Right cardiac atrium (tissue), 5 donors: ENCODE measurements at regions not wholly inside any gene's neighbourhood (a gene's known extent, or its start where the extent isn't known, plus 50 kb on each side); places are given as distances from the start of the nearest gene placed in this dataset.
"Not testable (repeated sequence)": the region's sequence is repeated elsewhere in the genome, so short reads cannot be mapped to it uniquely, and the experiment has no call there.

ENCODE experiments used
- ATAC-seq, 2 donors: fragments of 200-7000 bp; cut with Tn5 transposase; one replicate each; pipeline versions ENCODE4 v1.8.0 to v1.9.1; 2020; ENCODE audit warnings: moderate library complexity in 2 of 2, mild to moderate bottlenecking in 1 of 2
- DNase-seq, 3 donors: peaks; one replicate each; pipeline ENCODE4 v3.0.0-alpha.2; 2020
- H3K27ac ChIP-seq: one replicate; pipeline ENCODE4 v1.5.1; 2013; ENCODE audit warnings: mild to moderate bottlenecking, low read length, control low read depth, moderate library complexity
- H3K27me3 ChIP-seq: one replicate; pipeline ENCODE4 v1.6.1; 2013; ENCODE audit not compliant: control insufficient read depth, insufficient read depth
- H3K4me1 ChIP-seq: one replicate; pipeline ENCODE4 v1.6.1; 2013; ENCODE audit warnings: low read length; ENCODE audit not compliant: control insufficient read depth, insufficient read depth
- H3K4me3 ChIP-seq: one replicate; pipeline ENCODE4 v1.5.1; 2013; ENCODE audit warnings: low read length, control low read depth
- H3K9me3 ChIP-seq: one replicate; pipeline ENCODE4 v1.6.1; 2013; ENCODE audit warnings: low read length; ENCODE audit not compliant: control insufficient read depth
- WGBS: extraction: QIAGEN DNeasy Blood & Tissue Kit; methylation state at CpG from one replicate; pipeline ENCODE4 v1.1.7; 2013; 5-methylcytosine and 5-hydroxymethylcytosine counted together
- intact Hi-C, 4 donors: fragments of 100-400 bp; cut with DNase I; formaldehyde crosslinking; loops; one replicate each; pipeline versions ENCODE4 v1.11.0 to v1.14.0; 2022 to 2023
- donor health status: healthy with polysubstance abuse.
- donor health status: DM: no; HTN: yes; CAD: no.
- donor health status: DM: no; HTN: no; CAD: no.
- donor health status: DM: no; HTN: yes; CAD: no; lungs with severe emphysema.
- donor health status: DM: yes; HTN: yes; CAD: no.

DNA sequence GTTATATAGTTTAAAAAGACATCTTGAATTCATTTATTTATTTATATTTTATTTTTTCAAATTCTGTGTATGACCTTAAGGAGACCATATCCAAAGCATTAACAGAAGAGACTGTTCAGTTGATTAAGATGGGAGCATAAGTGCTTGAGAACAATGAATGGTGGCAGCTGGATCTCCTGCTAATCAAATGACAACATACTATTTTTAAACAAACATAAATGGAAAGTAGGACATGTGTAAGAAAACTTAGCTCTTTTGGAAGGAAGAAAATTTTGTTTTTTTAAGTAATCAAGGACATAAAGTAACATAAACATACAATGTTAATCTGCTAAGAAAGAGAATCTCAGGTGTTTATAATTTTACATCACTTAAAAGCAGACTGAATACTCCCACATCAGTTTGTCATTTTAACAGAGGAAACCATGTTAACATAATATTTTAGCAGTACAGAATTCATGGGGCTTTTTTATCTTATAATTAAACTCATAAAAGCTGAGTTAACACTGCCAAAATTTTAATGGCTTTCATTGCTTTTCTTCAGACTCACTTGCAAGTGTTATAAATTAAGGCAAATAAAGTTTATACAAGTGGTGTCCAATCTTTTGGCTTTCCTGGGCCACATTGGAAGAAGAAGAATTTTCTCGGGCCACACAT, 95.1 kb downstream of the MAD2L1 start:
- Histone ChIP-seq H3K4me3 (no peak overlapping the region), H3K27ac (no peak overlapping the region), H3K27me3 (no peaks in the 10 kb centered on the region), H3K9me3 (no peaks in the 10 kb centered on the region), H3K4me1 (no peaks in the 10 kb centered on the region)
- 79% methylated on average over 1 of the region's 1 CpG for WGBS
- intact Hi-C loops, result no loop called here
- ATAC-seq (no peak), DNase-seq (no peak)

DNA sequence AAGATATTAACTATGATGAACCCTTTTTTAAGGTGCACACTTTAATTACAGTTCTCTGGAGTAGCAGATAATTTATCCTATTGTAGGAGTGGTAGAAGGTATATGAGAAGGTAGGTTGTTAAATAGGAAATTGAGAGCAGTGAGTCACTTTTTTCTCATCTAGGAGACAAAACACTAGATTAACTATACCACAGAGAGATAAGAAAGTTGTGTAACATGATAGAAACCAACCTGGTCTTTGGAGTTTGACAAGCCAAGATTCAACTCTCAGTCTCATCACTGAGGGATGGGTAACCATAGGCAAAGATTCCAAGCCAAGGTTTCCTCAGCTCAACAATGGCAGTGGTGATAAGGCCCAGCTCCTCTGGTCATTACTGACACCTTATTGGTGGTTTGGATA, 104.0 kb downstream of the MAD2L1 start:
- no peaks in the 10 kb centered on the region for H3K4me1 ChIP-seq
- no peaks in the 10 kb centered on the region for H3K9me3 ChIP-seq
- no peak overlapping the region for H3K27ac ChIP-seq
- H3K4me3 ChIP-seq, result no peak overlapping the region
- intact Hi-C loops, result no loop called here
- H3K27me3 ChIP-seq, result no peaks in the 10 kb centered on the region
- no peak for ATAC-seq
- DNase-seq, result no peak

DNA sequence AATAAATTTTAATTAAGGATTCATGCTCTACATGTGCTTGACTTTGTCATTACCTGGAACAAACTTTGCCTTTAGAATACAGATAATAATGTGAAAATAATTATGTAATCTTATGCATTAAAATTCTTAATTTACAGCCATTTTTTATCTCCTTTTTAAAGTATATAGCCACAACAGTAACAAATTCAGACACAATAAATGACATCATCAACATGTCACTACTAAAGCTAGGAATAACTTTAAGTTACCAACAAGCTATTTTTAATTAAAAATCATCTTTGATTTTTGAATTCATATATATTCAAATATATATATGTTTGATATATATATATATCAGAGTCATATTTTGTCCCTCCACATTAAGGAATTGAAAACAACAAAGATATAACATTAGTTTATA, 107.7 kb downstream of the MAD2L1 start:
- ATAC-seq, result no peak
- Histone ChIP-seq H3K4me1 (no peaks in the 10 kb centered on the region), H3K27ac (no peak overlapping the region), H3K9me3 (no peaks in the 10 kb centered on the region), H3K27me3 (no peaks in the 10 kb centered on the region), H3K4me3 (no peak overlapping the region)
- DNase-seq, result no peak
- intact Hi-C loops, result no loop called here

DNA sequence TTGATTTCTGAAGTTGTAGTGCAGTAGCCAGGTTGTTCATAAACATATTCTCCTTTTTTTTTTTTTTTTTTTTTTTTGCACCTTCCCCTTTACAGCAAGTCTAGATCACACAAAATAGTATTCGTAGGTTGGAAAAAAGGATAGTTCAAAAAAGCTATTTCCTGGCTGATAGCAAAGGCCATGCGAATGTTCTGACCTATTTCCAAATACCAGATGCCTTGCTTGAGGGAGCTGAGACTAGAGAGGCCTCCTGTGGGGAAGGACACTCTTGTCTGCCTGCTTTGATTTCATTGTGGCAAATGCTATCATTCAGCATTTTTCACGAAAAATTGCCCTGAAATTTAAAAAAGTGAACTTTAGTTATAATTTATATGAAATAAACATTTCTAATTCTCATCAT, 111.4 kb downstream of the MAD2L1 start:
- H3K4me3 ChIP-seq, result no peak overlapping the region
- ATAC-seq, result no peak
- no peaks in the 10 kb centered on the region for H3K4me1 ChIP-seq
- H3K27me3 ChIP-seq, result no peaks in the 10 kb centered on the region
- 49% methylated on average over 3 of the region's 3 CpGs for WGBS
- H3K9me3 ChIP-seq, result no peaks in the 10 kb centered on the region
- no peak overlapping the region for H3K27ac ChIP-seq
- intact Hi-C loops, result no loop called here
- no peak for DNase-seq

DNA sequence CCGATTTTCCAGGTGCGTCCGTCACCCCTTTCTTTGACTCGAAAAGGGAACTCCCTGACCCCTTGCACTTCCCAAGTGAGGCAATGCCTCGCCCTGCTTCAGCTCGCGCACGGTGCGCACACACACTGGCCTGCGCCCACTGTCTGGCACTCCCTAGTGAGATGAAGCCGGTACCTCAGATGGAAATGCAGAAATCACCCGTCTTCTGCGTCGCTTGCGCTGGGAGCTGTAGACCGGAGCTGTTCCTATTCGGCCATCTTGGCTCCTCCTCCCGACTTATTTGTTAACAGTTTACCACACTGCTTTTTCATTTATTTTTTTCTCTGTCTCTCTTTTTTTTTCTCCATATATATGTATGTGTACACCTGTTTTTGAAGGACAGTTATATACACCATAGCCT, 112.2 kb downstream of the MAD2L1 start:
- DNase-seq, result peak in 1 of 3 donors; percentile 6
- H3K27ac ChIP-seq, H3K4me3 ChIP-seq, ATAC-seq, intact Hi-C loops, H3K27me3 ChIP-seq, H3K4me1 ChIP-seq, H3K9me3 ChIP-seq: not testable (repeated sequence)
- 99% methylated on average over 18 of the region's 18 CpGs for WGBS

DNA sequence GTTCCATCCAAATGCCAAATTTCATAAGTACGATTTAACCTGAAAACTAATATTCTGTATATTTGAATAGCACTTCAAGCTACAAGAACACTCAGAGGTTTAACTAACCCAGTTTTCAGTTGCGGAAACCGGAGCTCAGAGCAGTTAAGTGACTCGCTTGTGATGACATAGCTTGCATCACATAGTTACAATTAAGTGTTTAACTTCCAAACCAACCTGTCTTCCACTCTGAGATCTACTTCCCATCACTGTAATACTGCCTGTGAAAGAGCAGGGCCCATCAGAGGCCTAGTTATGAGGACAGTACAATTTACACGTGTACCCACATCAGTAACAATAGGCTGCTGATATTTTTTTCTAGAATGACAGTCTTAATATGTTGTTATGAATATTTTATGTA, 120.3 kb downstream of the MAD2L1 start:
- no peak overlapping the region for H3K4me3 ChIP-seq
- peaks cover 2% of the 10 kb centered on the region for H3K4me1 ChIP-seq
- DNase-seq (no peak), ATAC-seq (no peak)
- intact Hi-C loops, result no loop called here
- WGBS, result 70% methylated on average over 5 of the region's 5 CpGs
- H3K27ac ChIP-seq, result no peak overlapping the region
- H3K9me3 ChIP-seq, result no peaks in the 10 kb centered on the region
- no peaks in the 10 kb centered on the region for H3K27me3 ChIP-seq

DNA sequence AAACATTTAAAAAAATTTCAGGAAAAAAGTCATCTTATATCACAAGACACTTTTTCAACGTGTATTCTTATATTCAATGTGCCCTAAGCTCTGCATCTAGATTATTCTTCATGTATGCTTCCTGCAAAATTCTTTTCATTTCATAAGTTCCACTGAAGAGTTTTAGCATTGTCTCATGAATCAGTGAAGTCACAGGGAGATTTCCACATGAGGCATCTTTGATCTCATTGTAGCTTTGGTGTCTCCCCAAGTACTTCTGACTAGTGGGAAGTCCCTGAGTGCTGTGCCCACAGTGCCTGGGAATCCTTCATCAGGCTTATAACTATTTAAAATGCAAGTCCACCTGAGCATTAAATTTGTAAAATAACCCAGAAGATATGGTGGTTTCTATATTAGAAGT, 123.8 kb downstream of the MAD2L1 start:
- 63% methylated on average over 1 of the region's 1 CpG for WGBS
- H3K4me3 ChIP-seq, result no peak overlapping the region
- DNase-seq (no peak), ATAC-seq (no peak)
- intact Hi-C loops, result no loop called here
- no peaks in the 10 kb centered on the region for H3K9me3 ChIP-seq
- no peak overlapping the region for H3K27ac ChIP-seq
- peaks cover 3% of the 10 kb centered on the region for H3K4me1 ChIP-seq
- no peaks in the 10 kb centered on the region for H3K27me3 ChIP-seq

DNA sequence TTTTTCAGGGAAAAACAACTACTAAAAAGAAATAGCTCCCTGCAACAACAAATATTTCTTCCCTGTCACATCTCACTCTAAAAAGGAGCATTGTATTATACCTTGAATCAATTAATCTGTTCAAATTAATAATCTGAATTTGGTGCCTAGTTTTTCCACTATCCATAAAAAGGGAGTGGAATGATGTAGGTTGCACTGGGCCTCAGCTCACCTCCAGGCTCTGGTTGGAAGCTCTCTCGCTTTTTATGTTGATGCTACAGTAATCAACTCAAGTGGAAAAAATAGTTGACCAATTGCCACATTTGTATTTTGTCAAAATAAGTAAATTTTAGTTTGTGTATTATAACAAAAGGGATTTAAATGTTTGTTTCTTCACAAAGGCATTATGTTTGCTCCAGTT, 126.1 kb downstream of the MAD2L1 start:
- Histone ChIP-seq H3K4me3 (peak overlapping the region; percentile 17), H3K27ac (no peak overlapping the region), H3K4me1 (peaks cover 1% of the 10 kb centered on the region), H3K9me3 (no peaks in the 10 kb centered on the region), H3K27me3 (no peaks in the 10 kb centered on the region)
- intact Hi-C loops, result no loop called here
- no peak for ATAC-seq
- 64% methylated on average over 1 of the region's 1 CpG for WGBS
- no peak for DNase-seq

DNA sequence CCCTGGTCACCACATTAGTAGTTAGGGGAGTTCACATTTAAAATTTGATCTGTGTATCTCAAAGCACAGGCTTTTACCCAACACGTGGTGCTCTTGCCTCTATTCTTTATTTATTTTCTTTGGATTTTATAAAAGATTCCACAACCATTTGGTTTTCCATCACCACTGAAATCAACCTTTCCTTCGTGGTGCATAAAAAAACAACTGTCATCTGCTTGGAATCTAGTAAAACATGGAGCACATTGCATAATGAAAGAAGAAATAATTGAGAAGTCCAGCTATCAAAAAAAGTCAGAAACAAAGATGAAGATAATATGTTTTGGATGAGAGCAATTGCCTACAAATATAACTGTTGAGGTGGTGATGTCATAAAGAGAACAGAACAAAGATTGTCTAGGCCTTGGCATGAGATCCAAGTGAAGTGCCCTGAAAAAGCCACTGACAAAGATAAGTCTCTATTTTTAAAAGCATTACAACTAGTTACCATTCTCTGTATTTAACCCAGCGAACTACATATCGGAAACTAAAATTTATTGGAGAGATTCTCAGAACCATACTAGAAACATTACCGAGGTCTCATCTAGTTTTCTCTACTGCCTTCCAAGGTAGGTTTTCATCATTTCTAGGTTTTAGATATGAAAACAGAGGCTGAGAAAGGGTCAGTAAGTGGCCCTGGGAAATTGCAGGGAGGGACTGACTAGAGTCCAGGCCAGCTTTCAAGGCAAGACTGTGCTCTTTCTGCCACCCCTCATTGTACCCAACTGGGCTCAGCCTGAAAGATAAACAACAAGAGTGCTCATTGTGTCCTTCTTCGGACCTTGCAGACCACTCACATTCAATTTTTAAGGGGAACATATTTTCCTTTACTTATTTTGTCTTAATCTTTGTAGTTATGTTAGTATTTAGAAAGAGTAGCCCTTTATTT, 127.3 kb downstream of the MAD2L1 start:
- ATAC-seq, result peak; percentile 67 to 88
- Histone ChIP-seq H3K4me1 (peaks cover 1% of the 10 kb centered on the region), H3K4me3 (peak overlapping the region; percentile 17), H3K27ac (peak overlapping the region; percentile 8), H3K9me3 (no peaks in the 10 kb centered on the region), H3K27me3 (no peaks in the 10 kb centered on the region)
- WGBS, result 40% methylated on average over 6 of the region's 6 CpGs
- no peak for DNase-seq
- intact Hi-C loops, result no loop called here

DNA sequence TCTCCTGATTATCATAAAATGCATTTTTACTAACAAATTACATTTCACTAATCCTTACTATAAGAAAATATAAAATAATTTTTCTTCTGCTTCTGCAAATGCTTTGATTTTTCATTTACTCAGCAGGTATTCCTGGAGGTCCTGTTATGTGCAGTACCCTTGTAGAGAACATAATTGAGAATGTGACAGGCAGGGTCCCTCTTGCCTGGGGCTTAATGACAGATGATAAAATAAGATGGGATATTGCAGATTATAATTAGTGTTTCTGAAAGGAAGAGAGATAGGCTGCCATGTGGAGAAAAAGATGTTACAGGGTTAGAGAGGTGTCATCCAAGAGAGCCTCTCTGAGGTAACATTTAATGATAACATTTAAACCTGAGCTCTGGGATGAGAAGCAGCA, 128.9 kb downstream of the MAD2L1 start:
- Histone ChIP-seq H3K9me3 (no peaks in the 10 kb centered on the region), H3K27ac (no peak overlapping the region), H3K27me3 (no peaks in the 10 kb centered on the region), H3K4me3 (no peak overlapping the region), H3K4me1 (peaks cover 1% of the 10 kb centered on the region)
- ATAC-seq (no peak), DNase-seq (no peak)
- intact Hi-C loops, result no loop called here

DNA sequence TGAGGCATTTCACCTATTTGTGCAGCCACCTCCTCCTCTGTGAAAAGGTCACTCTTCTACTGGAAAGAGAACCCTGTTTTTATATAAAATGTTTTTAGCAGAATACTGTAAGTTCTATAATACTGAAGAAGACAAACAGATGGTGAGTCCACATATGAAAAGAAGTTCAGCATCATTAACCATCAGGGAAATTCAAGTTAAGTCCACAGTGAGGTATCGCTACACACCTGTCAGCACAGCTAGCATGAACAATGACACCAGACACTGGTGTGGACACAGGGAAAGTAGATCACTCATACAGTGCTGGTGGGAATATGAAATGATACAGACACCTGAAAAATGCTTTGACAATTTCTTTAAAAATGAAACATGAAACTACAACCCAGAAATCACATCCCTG, 133.0 kb downstream of the MAD2L1 start:
- H3K27me3 ChIP-seq, result no peaks in the 10 kb centered on the region
- ATAC-seq (no peak), DNase-seq (no peak)
- WGBS, result 93% methylated on average over 1 of the region's 1 CpG
- no peak overlapping the region for H3K27ac ChIP-seq
- peaks cover 1% of the 10 kb centered on the region for H3K4me1 ChIP-seq
- no peak overlapping the region for H3K4me3 ChIP-seq
- no peaks in the 10 kb centered on the region for H3K9me3 ChIP-seq
- intact Hi-C loops, result no loop called here
